Central memory CD8-positive, alpha-beta T cell (primary cell): ENCODE measurements at regions not wholly inside any gene's neighbourhood (a gene's known extent, or its start where the extent isn't known, plus 50 kb on each side); places are given as distances from the start of the nearest gene placed in this dataset.

Experiments used
- ATAC-seq: fragments of 150-1000 bp; cut with Tn5 transposase; replicated peaks from 2 replicates; pipeline ENCODE4 v1.10.0; 2022; ENCODE audit warnings: mild to moderate bottlenecking, moderate FRiP score, moderate number of reproducible peaks; ENCODE audit not compliant: poor library complexity, severe bottlenecking; ENCODE audit errors: extremely low read depth
- DNase-seq, 2 donors: peaks; one replicate each; pipeline ENCODE4 v3.0.0; 2021; ENCODE audit warnings: low spot score in 2 of 2
- H3K27ac Mint-ChIP-seq: one replicate; pipeline ENCODE4 v1.8.0; 2022; ENCODE audit warnings: low read depth, mild to moderate bottlenecking, moderate library complexity, mixed read lengths
- H3K27me3 Mint-ChIP-seq: one replicate; pipeline ENCODE4 v1.8.0; 2022; ENCODE audit warnings: mixed read lengths
- H3K36me3 Mint-ChIP-seq: one replicate; pipeline ENCODE4 v1.8.0; 2022; ENCODE audit warnings: mild to moderate bottlenecking, moderate library complexity, mixed read lengths; ENCODE audit not compliant: insufficient read depth
- H3K4me1 Mint-ChIP-seq: one replicate; pipeline ENCODE4 v1.8.0; 2022; ENCODE audit warnings: mixed read lengths
- H3K4me3 Mint-ChIP-seq: one replicate; pipeline ENCODE4 v1.8.0; 2022; ENCODE audit warnings: mild to moderate bottlenecking, moderate library complexity, mixed read lengths
- H3K9me3 Mint-ChIP-seq: one replicate; pipeline ENCODE4 v1.8.0; 2022; ENCODE audit warnings: mixed read lengths

GRCh38 chr11:70846781-70847655 is 405.4 kb downstream of the SHANK2 start:
- peaks cover 25% of the 10 kb centered on the region for H3K27me3 Mint-ChIP-seq
- ATAC-seq: no peak
- no peaks in the 10 kb centered on the region for H3K9me3 Mint-ChIP-seq
- H3K4me3 Mint-ChIP-seq: no peak overlapping the region
- no peak for DNase-seq
- H3K4me1 Mint-ChIP-seq: no peaks in the 10 kb centered on the region
- H3K27ac Mint-ChIP-seq: no peak overlapping the region
- H3K36me3 Mint-ChIP-seq: peaks cover 2% of the 10 kb centered on the region

- no peak for DNase-seq
- peaks cover 2% of the 10 kb centered on the region for H3K36me3 Mint-ChIP-seq
- no peak overlapping the region for H3K4me3 Mint-ChIP-seq
- no peaks in the 10 kb centered on the region for H3K9me3 Mint-ChIP-seq
- H3K27me3 Mint-ChIP-seq: peaks cover 21% of the 10 kb centered on the region
- no peaks in the 10 kb centered on the region for H3K4me1 Mint-ChIP-seq
- H3K27ac Mint-ChIP-seq: no peak overlapping the region
- ATAC-seq: no peak
Measured at GRCh38 chr11:70848243-70848750, 404.1 kb downstream of the SHANK2 start.

- no peaks in the 10 kb centered on the region for H3K9me3 Mint-ChIP-seq
- no peak overlapping the region for H3K27ac Mint-ChIP-seq
- DNase-seq: no peak
- peaks cover 2% of the 10 kb centered on the region for H3K36me3 Mint-ChIP-seq
- peaks cover 14% of the 10 kb centered on the region for H3K27me3 Mint-ChIP-seq
- H3K4me1 Mint-ChIP-seq: no peaks in the 10 kb centered on the region
- H3K4me3 Mint-ChIP-seq: no peak overlapping the region
- ATAC-seq: no peak
Measured at GRCh38 chr11:70849031-70849430, 403.3 kb downstream of the SHANK2 start.

- Mint-ChIP-seq H3K9me3 (peaks cover 7% of the 10 kb centered on the region), H3K4me1 (no peaks in the 10 kb centered on the region), H3K27ac (no peak overlapping the region), H3K4me3 (no peak overlapping the region), H3K27me3 (no peaks in the 10 kb centered on the region), H3K36me3 (peaks cover 4% of the 10 kb centered on the region)
- DNase-seq: no peak
- ATAC-seq: no peak
Measured at GRCh38 chr11:70851308-70851707, 401.1 kb downstream of the SHANK2 start.

GRCh38 chr11:70851907-70852306 is 400.5 kb downstream of the SHANK2 start:
- Mint-ChIP-seq H3K36me3 (peaks cover 4% of the 10 kb centered on the region), H3K27ac (no peak overlapping the region), H3K9me3 (peaks cover 7% of the 10 kb centered on the region), H3K4me3 (no peak overlapping the region), H3K27me3 (no peaks in the 10 kb centered on the region), H3K4me1 (no peaks in the 10 kb centered on the region)
- no peak for ATAC-seq
- no peak for DNase-seq

- Mint-ChIP-seq H3K27me3 (no peaks in the 10 kb centered on the region), H3K4me3 (no peak overlapping the region), H3K36me3 (peaks cover 2% of the 10 kb centered on the region), H3K9me3 (peaks cover 7% of the 10 kb centered on the region), H3K4me1 (no peaks in the 10 kb centered on the region), H3K27ac (no peak overlapping the region)
- DNase-seq (no peak), ATAC-seq (no peak)
Measured at GRCh38 chr11:70853068-70853769, 399.2 kb downstream of the SHANK2 start.

GRCh38 chr11:70853770-70854108 is 398.6 kb downstream of the SHANK2 start:
- no peak overlapping the region for H3K4me3 Mint-ChIP-seq
- no peaks in the 10 kb centered on the region for H3K27me3 Mint-ChIP-seq

GRCh38 chr11:70854201-70854600 is 398.2 kb downstream of the SHANK2 start:
- Mint-ChIP-seq H3K36me3 (peaks cover 2% of the 10 kb centered on the region), H3K4me1 (no peaks in the 10 kb centered on the region), H3K4me3 (no peak overlapping the region), H3K9me3 (peaks cover 7% of the 10 kb centered on the region), H3K27me3 (no peaks in the 10 kb centered on the region), H3K27ac (no peak overlapping the region)
- no peak for ATAC-seq
- DNase-seq: no peak

More at GRCh38 chr11:70853770-70854108, 398.6 kb downstream of the SHANK2 start:
- no peak for DNase-seq
- Mint-ChIP-seq H3K9me3 (peaks cover 7% of the 10 kb centered on the region), H3K36me3 (peaks cover 2% of the 10 kb centered on the region), H3K4me1 (no peaks in the 10 kb centered on the region), H3K27ac (no peak overlapping the region)
- no peak for ATAC-seq

GRCh38 chr11:70854901-70855556 is 397.3 kb downstream of the SHANK2 start:
- no peak overlapping the region for H3K27ac Mint-ChIP-seq
- no peak overlapping the region for H3K4me3 Mint-ChIP-seq
- no peaks in the 10 kb centered on the region for H3K27me3 Mint-ChIP-seq

GRCh38 chr11:70857894-70858293 is 394.5 kb downstream of the SHANK2 start:
- ATAC-seq: no peak
- DNase-seq: no peak
- H3K36me3 Mint-ChIP-seq: peaks cover 2% of the 10 kb centered on the region
- no peak overlapping the region for H3K27ac Mint-ChIP-seq
- peaks cover 7% of the 10 kb centered on the region for H3K9me3 Mint-ChIP-seq
- no peak overlapping the region for H3K4me3 Mint-ChIP-seq
- H3K4me1 Mint-ChIP-seq: no peaks in the 10 kb centered on the region
- peaks cover 11% of the 10 kb centered on the region for H3K27me3 Mint-ChIP-seq

More at GRCh38 chr11:70854901-70855556, 397.3 kb downstream of the SHANK2 start:
- H3K36me3 Mint-ChIP-seq: peaks cover 2% of the 10 kb centered on the region
- H3K4me1 Mint-ChIP-seq: no peaks in the 10 kb centered on the region
- no peak for DNase-seq
- peaks cover 7% of the 10 kb centered on the region for H3K9me3 Mint-ChIP-seq
- no peak for ATAC-seq

GRCh38 chr11:70859180-70859579 is 393.2 kb downstream of the SHANK2 start:
- Mint-ChIP-seq H3K27ac (no peak overlapping the region), H3K9me3 (peaks cover 7% of the 10 kb centered on the region)
- ATAC-seq: no peak

GRCh38 chr11:70860888-70861287 is 391.5 kb downstream of the SHANK2 start:
- ATAC-seq: no peak
- Mint-ChIP-seq H3K4me1 (no peaks in the 10 kb centered on the region), H3K4me3 (no peak overlapping the region), H3K27ac (no peak overlapping the region), H3K27me3 (peaks cover 11% of the 10 kb centered on the region), H3K36me3 (peaks cover 2% of the 10 kb centered on the region), H3K9me3 (peaks cover 2% of the 10 kb centered on the region)
- DNase-seq: no peak

More at GRCh38 chr11:70859180-70859579, 393.2 kb downstream of the SHANK2 start:
- Mint-ChIP-seq H3K4me3 (no peak overlapping the region), H3K4me1 (no peaks in the 10 kb centered on the region), H3K27me3 (peaks cover 11% of the 10 kb centered on the region), H3K36me3 (peaks cover 2% of the 10 kb centered on the region)
- no peak for DNase-seq
